PFSK-1 (cell line): ENCODE measurements at regions not wholly inside any gene's neighbourhood (a gene's known extent, or its start where the extent isn't known, plus 50 kb on each side); places are given as distances from the start of the nearest gene placed in this dataset.

ENCODE experiments used
- FOXP2 ChIP-seq: optimal IDR thresholded peaks from 2 replicates; pipeline ENCODE3; 2011; ENCODE audit warnings: borderline replicate concordance, control low read depth, inconsistent platforms; ENCODE audit not compliant: insufficient read depth; ENCODE audit errors: extremely low read length, extremely low read depth
- POLR2AphosphoS5 ChIP-seq: IDR thresholded peaks from 2 replicates; pipeline ENCODE4 v1.6.1; 2012; ENCODE audit warnings: low read depth, mild to moderate bottlenecking, control low read depth, low read length, moderate library complexity
- SIN3A ChIP-seq: IDR thresholded peaks from 2 replicates; pipeline ENCODE4 v1.6.1; 2012; ENCODE audit warnings: mild to moderate bottlenecking, low read length, moderate library complexity, borderline replicate concordance; ENCODE audit not compliant: insufficient read depth
- TAF1 ChIP-seq: IDR thresholded peaks from 2 replicates; pipeline ENCODE4 v1.6.1; 2012; ENCODE audit warnings: low read length, control low read depth, borderline replicate concordance; ENCODE audit not compliant: insufficient read depth
- TF ChIP-seq, protein P1 (sequence below), 2 experiments: IDR thresholded peaks; 2 replicates each; pipeline versions ENCODE4 v1.6.1 to v1.8.0; 2011 to 2012; ENCODE audit warnings: low read depth in 2 of 2, low read length in 2 of 2, control low read depth in 1 of 2, inconsistent platforms in 1 of 2, mild to moderate bottlenecking in 1 of 2, moderate library complexity in 1 of 2; ENCODE audit not compliant: insufficient read depth in 1 of 2

DNA sequence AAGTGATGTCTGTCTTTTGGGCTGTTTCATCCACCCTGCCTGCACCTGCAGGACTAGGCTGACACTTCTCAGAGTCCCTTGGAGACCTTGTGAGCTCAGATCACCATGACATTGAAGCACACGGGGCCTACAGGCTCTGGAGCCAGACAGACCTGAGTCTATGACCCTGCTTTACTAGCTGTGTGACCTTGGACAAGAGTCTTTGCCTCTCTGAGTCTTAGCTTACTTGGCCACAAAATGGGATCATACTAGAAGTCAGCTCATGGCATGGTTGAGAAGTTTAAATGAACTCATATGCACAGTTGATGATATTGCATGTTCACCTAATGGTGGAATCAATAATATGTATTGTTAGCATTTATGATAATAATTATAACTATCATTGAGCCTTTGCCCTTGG, 102.9 kb upstream of the SMAD3 start:
- TF ChIP-seq POLR2AphosphoS5 (no peak), TAF1 (no peak), SIN3A (no peak), FOXP2 (no peak)
- TF ChIP-seq, protein P1, sequence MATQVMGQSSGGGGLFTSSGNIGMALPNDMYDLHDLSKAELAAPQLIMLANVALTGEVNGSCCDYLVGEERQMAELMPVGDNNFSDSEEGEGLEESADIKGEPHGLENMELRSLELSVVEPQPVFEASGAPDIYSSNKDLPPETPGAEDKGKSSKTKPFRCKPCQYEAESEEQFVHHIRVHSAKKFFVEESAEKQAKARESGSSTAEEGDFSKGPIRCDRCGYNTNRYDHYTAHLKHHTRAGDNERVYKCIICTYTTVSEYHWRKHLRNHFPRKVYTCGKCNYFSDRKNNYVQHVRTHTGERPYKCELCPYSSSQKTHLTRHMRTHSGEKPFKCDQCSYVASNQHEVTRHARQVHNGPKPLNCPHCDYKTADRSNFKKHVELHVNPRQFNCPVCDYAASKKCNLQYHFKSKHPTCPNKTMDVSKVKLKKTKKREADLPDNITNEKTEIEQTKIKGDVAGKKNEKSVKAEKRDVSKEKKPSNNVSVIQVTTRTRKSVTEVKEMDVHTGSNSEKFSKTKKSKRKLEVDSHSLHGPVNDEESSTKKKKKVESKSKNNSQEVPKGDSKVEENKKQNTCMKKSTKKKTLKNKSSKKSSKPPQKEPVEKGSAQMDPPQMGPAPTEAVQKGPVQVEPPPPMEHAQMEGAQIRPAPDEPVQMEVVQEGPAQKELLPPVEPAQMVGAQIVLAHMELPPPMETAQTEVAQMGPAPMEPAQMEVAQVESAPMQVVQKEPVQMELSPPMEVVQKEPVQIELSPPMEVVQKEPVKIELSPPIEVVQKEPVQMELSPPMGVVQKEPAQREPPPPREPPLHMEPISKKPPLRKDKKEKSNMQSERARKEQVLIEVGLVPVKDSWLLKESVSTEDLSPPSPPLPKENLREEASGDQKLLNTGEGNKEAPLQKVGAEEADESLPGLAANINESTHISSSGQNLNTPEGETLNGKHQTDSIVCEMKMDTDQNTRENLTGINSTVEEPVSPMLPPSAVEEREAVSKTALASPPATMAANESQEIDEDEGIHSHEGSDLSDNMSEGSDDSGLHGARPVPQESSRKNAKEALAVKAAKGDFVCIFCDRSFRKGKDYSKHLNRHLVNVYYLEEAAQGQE (IDR thresholded peaks at IDR 0.05; ENCODE audit: insufficient read depth in 1 of 2, low read depth in 2 of 2, low read length in 2 of 2): no peak
